VCaP (cell line): ENCODE measurements at regions not wholly inside any gene's neighbourhood (a gene's known extent, or its start where the extent isn't known, plus 50 kb on each side); places are given as distances from the start of the nearest gene placed in this dataset.

Experiments used
- H3K27ac ChIP-seq: fragments of 450-650 bp; 2 replicates; pipeline ENCODE4 v1.5.1; 2017
- TF ChIP-seq, protein P1 (sequence below): fragments of 450-650 bp; conservative IDR thresholded peaks from 2 replicates; pipeline ENCODE4 v1.5.1; 2017; ENCODE audit warnings: mild to moderate bottlenecking, moderate library complexity

GRCh38 chr2:2639251-2640139, 308.4 kb upstream of the MYT1L start:
- H3K27ac ChIP-seq: no peak overlapping the region
- TF ChIP-seq, protein P1, sequence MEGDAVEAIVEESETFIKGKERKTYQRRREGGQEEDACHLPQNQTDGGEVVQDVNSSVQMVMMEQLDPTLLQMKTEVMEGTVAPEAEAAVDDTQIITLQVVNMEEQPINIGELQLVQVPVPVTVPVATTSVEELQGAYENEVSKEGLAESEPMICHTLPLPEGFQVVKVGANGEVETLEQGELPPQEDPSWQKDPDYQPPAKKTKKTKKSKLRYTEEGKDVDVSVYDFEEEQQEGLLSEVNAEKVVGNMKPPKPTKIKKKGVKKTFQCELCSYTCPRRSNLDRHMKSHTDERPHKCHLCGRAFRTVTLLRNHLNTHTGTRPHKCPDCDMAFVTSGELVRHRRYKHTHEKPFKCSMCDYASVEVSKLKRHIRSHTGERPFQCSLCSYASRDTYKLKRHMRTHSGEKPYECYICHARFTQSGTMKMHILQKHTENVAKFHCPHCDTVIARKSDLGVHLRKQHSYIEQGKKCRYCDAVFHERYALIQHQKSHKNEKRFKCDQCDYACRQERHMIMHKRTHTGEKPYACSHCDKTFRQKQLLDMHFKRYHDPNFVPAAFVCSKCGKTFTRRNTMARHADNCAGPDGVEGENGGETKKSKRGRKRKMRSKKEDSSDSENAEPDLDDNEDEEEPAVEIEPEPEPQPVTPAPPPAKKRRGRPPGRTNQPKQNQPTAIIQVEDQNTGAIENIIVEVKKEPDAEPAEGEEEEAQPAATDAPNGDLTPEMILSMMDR: no peak

GRCh38 chr2:2638547-2639220, 307.6 kb upstream of the MYT1L start:
- no peak overlapping the region for H3K27ac ChIP-seq
- TF ChIP-seq, protein P1: no peak

DNA sequence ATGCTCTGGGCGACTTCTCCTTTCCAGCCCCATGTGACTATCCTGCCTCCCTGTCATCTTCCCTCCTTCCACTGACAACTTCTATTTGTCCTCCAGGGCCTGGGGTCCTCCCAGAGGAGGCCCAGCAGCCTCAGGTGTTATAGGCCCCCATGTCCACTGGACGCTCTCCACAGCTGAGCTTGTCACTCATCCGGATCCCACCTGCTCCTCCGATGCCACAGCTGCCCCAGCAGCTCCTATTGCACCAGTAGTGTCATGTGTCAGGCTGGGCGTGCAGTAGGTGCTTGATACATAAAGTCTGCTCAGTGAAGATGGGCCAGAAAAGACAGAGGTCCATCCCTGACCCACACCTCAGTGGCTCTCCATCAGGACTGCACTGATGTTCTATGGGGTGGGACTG, 305.7 kb upstream of the MYT1L start:
- TF ChIP-seq, protein P1: no peak
- H3K27ac ChIP-seq: no peak overlapping the region

GRCh38 chr2:2635025-2635528, 304.0 kb upstream of the MYT1L start:
- TF ChIP-seq, protein P1: no peak; the same call in 1 of the 2 replicates
- no peak overlapping the region for H3K27ac ChIP-seq

- no peak overlapping the region for H3K27ac ChIP-seq
- TF ChIP-seq, protein P1: no peak
Observed at GRCh38 chr2:2633017-2633416, 301.9 kb upstream of the MYT1L start.

DNA sequence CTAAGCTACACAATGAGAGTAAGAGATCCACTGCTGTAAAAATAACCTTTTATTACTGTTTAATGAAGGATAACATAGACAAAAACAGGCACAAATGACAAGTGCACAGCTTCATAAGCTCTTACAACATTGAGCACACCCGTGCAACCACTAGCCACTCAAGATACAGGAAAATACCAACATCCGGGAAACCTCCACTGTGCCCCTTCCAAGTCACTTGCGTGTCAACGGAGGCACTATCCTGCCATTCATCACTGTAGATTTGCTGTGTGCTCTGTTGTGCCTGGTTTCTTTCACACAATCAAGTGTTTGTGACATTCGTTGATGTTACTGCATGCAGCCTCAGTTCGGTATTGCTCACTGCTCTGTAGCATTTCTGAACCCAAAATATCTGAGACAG, 292.9 kb upstream of the MYT1L start:
- no peak overlapping the region for H3K27ac ChIP-seq
- TF ChIP-seq, protein P1: no peak

- TF ChIP-seq, protein P1: no peak
- no peak overlapping the region for H3K27ac ChIP-seq
Observed at GRCh38 chr2:2621855-2622254, 290.8 kb upstream of the MYT1L start.
